ENCODE measurements at regions not wholly inside any gene's neighbourhood (a gene's known extent, or its start where the extent isn't known, plus 50 kb on each side); places are given as distances from the start of the nearest gene placed in this dataset.

- Histone ChIP-seq H3K36me3 (ENCODE audit: control insufficient read depth, insufficient read depth, low read length) (no peaks in the 10 kb centered on the region), H3K4me3 (replicated peaks; ENCODE audit: low read depth, low read length) (no peak overlapping the region), H3K27me3 (replicated peaks; ENCODE audit: control insufficient read depth, insufficient read depth, low read length) (no peaks in the 10 kb centered on the region)
- TF ChIP-seq CTCF (IDR thresholded peaks at IDR 0.05; ENCODE audit: insufficient read depth, low read length, poor library complexity, severe bottlenecking) = no peak
- no peak for DNase-seq (ENCODE audit: extremely low read depth, insufficient read length)
Observed at GRCh38 chr5:6273749-6274148, 104.6 kb downstream of the MED10 start.

GRCh38 chr5:6273090-6273735 lies 105.1 kb downstream of the MED10 start:
- no peaks in the 10 kb centered on the region for H3K36me3 ChIP-seq (ENCODE audit: control insufficient read depth, insufficient read depth, low read length)
- no peak overlapping the region for H3K4me3 ChIP-seq (replicated peaks; ENCODE audit: low read depth, low read length)
- TF ChIP-seq CTCF (IDR thresholded peaks at IDR 0.05; ENCODE audit: insufficient read depth, low read length, poor library complexity, severe bottlenecking) = no peak
- H3K27me3 ChIP-seq (replicated peaks; ENCODE audit: control insufficient read depth, insufficient read depth, low read length) = no peaks in the 10 kb centered on the region
- no peak for DNase-seq (ENCODE audit: extremely low read depth, insufficient read length)

GRCh38 chr5:6269925-6270324 lies 108.4 kb downstream of the MED10 start:
- no peaks in the 10 kb centered on the region for H3K27me3 ChIP-seq (replicated peaks; ENCODE audit: control insufficient read depth, insufficient read depth, low read length)
- TF ChIP-seq CTCF (IDR thresholded peaks at IDR 0.05; ENCODE audit: insufficient read depth, low read length, poor library complexity, severe bottlenecking) = no peak
- H3K36me3 ChIP-seq (ENCODE audit: control insufficient read depth, insufficient read depth, low read length) = no peaks in the 10 kb centered on the region
- no peak for DNase-seq (ENCODE audit: extremely low read depth, insufficient read length)
- no peak overlapping the region for H3K4me3 ChIP-seq (replicated peaks; ENCODE audit: low read depth, low read length)

- DNase-seq (ENCODE audit: extremely low read depth, insufficient read length) = no peak
- no peaks in the 10 kb centered on the region for H3K27me3 ChIP-seq (replicated peaks; ENCODE audit: control insufficient read depth, insufficient read depth, low read length)
- H3K4me3 ChIP-seq (replicated peaks; ENCODE audit: low read depth, low read length) = no peak overlapping the region
- H3K36me3 ChIP-seq (ENCODE audit: control insufficient read depth, insufficient read depth, low read length) = no peaks in the 10 kb centered on the region
- no peak for TF ChIP-seq CTCF (IDR thresholded peaks at IDR 0.05; ENCODE audit: insufficient read depth, low read length, poor library complexity, severe bottlenecking)
Observed at GRCh38 chr5:6266671-6267197, 111.6 kb downstream of the MED10 start.

- no peak for DNase-seq (ENCODE audit: extremely low read depth, insufficient read length)
- TF ChIP-seq CTCF (IDR thresholded peaks at IDR 0.05; ENCODE audit: insufficient read depth, low read length, poor library complexity, severe bottlenecking) = no peak
- H3K27me3 ChIP-seq (replicated peaks; ENCODE audit: control insufficient read depth, insufficient read depth, low read length) = no peaks in the 10 kb centered on the region
Observed at GRCh38 chr5:6264394-6264793, 114.0 kb downstream of the MED10 start.

More at GRCh38 chr5:6264394-6264793, 114.0 kb downstream of the MED10 start:
- Histone ChIP-seq H3K4me3 (replicated peaks; ENCODE audit: low read depth, low read length) (no peak overlapping the region), H3K36me3 (ENCODE audit: control insufficient read depth, insufficient read depth, low read length) (no peaks in the 10 kb centered on the region)
